GM12878 (cell line): ENCODE measurements at regions not wholly inside any gene's neighbourhood (a gene's known extent, or its start where the extent isn't known, plus 50 kb on each side); places are given as distances from the start of the nearest gene placed in this dataset.

Experiments used
- ATAC-seq: fragments of 200-7000 bp; cut with Tn5 transposase; 3 replicates; pipeline ENCODE4 v1.9.1; 2020; ENCODE audit warnings: mild to moderate bottlenecking, moderate library complexity
- BruUV-seq: library from RNA; stranded (reverse); fragments of 400-500 nt; replicated peaks from 2 replicates; lab custom pipeline; 2021; lab: Mats Ljungman, UMichigan
- CTCF ChIA-PET: fragments of 300-600 bp; sonication (Branson Sonifier 250); formaldehyde crosslinking; extraction: SDS; loops from one replicate; lab custom pipeline; 2021; ENCODE audit warnings: inconsistent platforms; lab: Yijun Ruan, JAX
- POLR2A ChIA-PET: fragments of 350-600 bp; formaldehyde crosslinking; extraction: SDS; loops from one replicate; lab custom pipeline; 2021; ENCODE audit warnings: inconsistent platforms; lab: Charles Lee
- RAD21 ChIA-PET: fragments of 300-600 bp; sonication (Branson Sonifier 250); formaldehyde crosslinking; loops from one replicate; lab custom pipeline; 2023; ENCODE audit warnings: antibody characterized with exemption; ENCODE audit not compliant: unreplicated experiment; lab: Charles Lee
- SMC1A ChIA-PET: fragments of 300-600 bp; sonication (Branson Sonifier 250); formaldehyde crosslinking; loops from one replicate; lab custom pipeline; 2023; ENCODE audit not compliant: unreplicated experiment, uncharacterized antibody; lab: Charles Lee
- DNase-seq: peaks from one replicate; pipeline ENCODE4 v3.0.0-alpha.2; 2011; ENCODE audit warnings: low read depth, low spot score
- FAIRE-seq: peaks from 3 replicates; lab custom pipeline; 2011; peaks lifted over from hg19 to GRCh38; lab: Jason Lieb, UNC
- H2AFZ ChIP-seq: 2 replicates; pipeline ENCODE4 v1.6.0; 2011; ENCODE audit warnings: low read depth, low read length, control low read depth; ENCODE audit not compliant: control insufficient read depth
- H3K27ac ChIP-seq: 2 replicates; pipeline ENCODE4 v1.5.1; 2011; ENCODE audit warnings: control low read depth; ENCODE audit not compliant: control insufficient read depth, insufficient read depth
- H3K27me3 ChIP-seq, 2 experiments: replicated peaks in 1 of 2; 2 replicates each; pipeline versions ENCODE4 v1.6.0 to v1.6.1; 2011; ENCODE audit warnings: low read length in 1 of 2; ENCODE audit not compliant: control insufficient read depth in 2 of 2, insufficient read depth in 2 of 2
- H3K36me3 ChIP-seq, 2 experiments: 2 replicates each; pipeline ENCODE4 v1.5.1; 2011; ENCODE audit warnings: low read length in 1 of 2; ENCODE audit not compliant: control insufficient read depth in 2 of 2, insufficient read depth in 2 of 2
- H3K4me1 ChIP-seq: 2 replicates; pipeline ENCODE4 v1.6.1; 2011; ENCODE audit warnings: mild to moderate bottlenecking, low read length, moderate library complexity, mixed read lengths; ENCODE audit not compliant: control insufficient read depth, insufficient read depth
- H3K4me2 ChIP-seq: 2 replicates; pipeline ENCODE4 v1.6.0; 2011; ENCODE audit warnings: control low read depth; ENCODE audit not compliant: control insufficient read depth, insufficient read depth
- H3K4me3 ChIP-seq: fragments of 200-600 bp; sonication (generic); 2 replicates; pipeline ENCODE4 v1.5.1; 2016
- H3K79me2 ChIP-seq: 2 replicates; pipeline ENCODE4 v1.6.0; 2011; ENCODE audit warnings: low read length; ENCODE audit not compliant: control insufficient read depth, insufficient read depth
- H3K9ac ChIP-seq: 2 replicates; pipeline ENCODE4 v1.8.0; 2011; ENCODE audit warnings: low read length, control low read depth, mixed read lengths; ENCODE audit not compliant: control insufficient read depth, insufficient read depth
- H3K9me3 ChIP-seq: replicated peaks from 3 replicates; pipeline ENCODE4 v1.5.1; 2011; ENCODE audit warnings: mild to moderate bottlenecking, low read length; ENCODE audit not compliant: control insufficient read depth, insufficient read depth
- H4K20me1 ChIP-seq: 2 replicates; pipeline ENCODE4 v1.6.0; 2011; ENCODE audit not compliant: control insufficient read depth, insufficient read depth
- BCLAF1 ChIP-seq: fragments of 450-650 bp; IDR thresholded peaks from 2 replicates; pipeline ENCODE4 v1.6.1; 2017; ENCODE audit warnings: antibody characterized with exemption, mild to moderate bottlenecking, moderate library complexity
- CEBPB ChIP-seq, 2 experiments: fragments of 150-350 bp in 1 of 2; IDR thresholded peaks; 2 replicates each; pipeline ENCODE4 v1.6.1; 2012 to 2014; ENCODE audit warnings: low read depth in 2 of 2, low read length in 2 of 2, borderline replicate concordance in 1 of 2, inconsistent platforms in 1 of 2
- HDAC6 ChIP-seq: fragments of 200-600 bp; sonication (generic); IDR thresholded peaks from one replicate; pipeline ENCODE4 v1.8.0; 2017; ENCODE audit warnings: antibody characterized with exemption; ENCODE audit not compliant: unreplicated experiment
- KDM1A ChIP-seq: fragments of 200-600 bp; sonication (generic); IDR thresholded peaks from 2 replicates; pipeline ENCODE4 v1.6.1; 2016; ENCODE audit warnings: borderline replicate concordance
- NFIC ChIP-seq: IDR thresholded peaks from 2 replicates; pipeline ENCODE4 v1.6.1; 2012; ENCODE audit warnings: low read depth, mild to moderate bottlenecking, inconsistent platforms, low read length, moderate library complexity
- POU2F2 ChIP-seq: IDR thresholded peaks from 3 replicates; pipeline ENCODE4 v1.6.1; 2011; ENCODE audit warnings: low read depth, mild to moderate bottlenecking, low read length, borderline replicate concordance
- ZSCAN29 ChIP-seq: fragments of 450-650 bp; IDR thresholded peaks from 2 replicates; pipeline ENCODE4 v1.6.1; 2017; ENCODE audit warnings: mild to moderate bottlenecking, moderate library complexity
- WGBS: methylation state at CpG from one replicate; pipeline ENCODE4 v1.1.6; 2016; ENCODE audit warnings: low lambda C conversion rate; ENCODE audit not compliant: insufficient replicate concordance, insufficient coverage; ENCODE audit errors: missing lambda C conversion rate; 5-methylcytosine and 5-hydroxymethylcytosine counted together
- in situ Hi-C: fragments of 300-500 bp; cut with MboI; formaldehyde crosslinking; loops from 9 replicates; pipeline ENCODE4 v1.14.3; 2018; ENCODE audit warnings: mixed read lengths
- intact Hi-C: fragments of 100-400 bp; cut with micrococcal nuclease; formaldehyde crosslinking; loops from one replicate; pipeline ENCODE4 v1.14.2; 2022; ENCODE audit not compliant: unreplicated experiment
- TF ChIP-seq, protein P1 (sequence below): fragments of 150-350 bp; IDR thresholded peaks from 2 replicates; pipeline ENCODE4 v1.6.1; 2014; ENCODE audit warnings: mild to moderate bottlenecking, low read depth, low read length
- TF ChIP-seq, protein P2 (sequence below): IDR thresholded peaks from 2 replicates; pipeline ENCODE4 v1.6.1; 2012; ENCODE audit warnings: low read depth, low read length, improper control_type of control experiment
- TF ChIP-seq, protein P3 (sequence below): IDR thresholded peaks from 2 replicates; pipeline ENCODE4 v1.6.1; 2012; ENCODE audit warnings: low read length, inconsistent platforms

GRCh38 chrX:39851745-39852455, 245.9 kb downstream of the BCOR start (continued):
- no peak for TF ChIP-seq BCLAF1
- TF ChIP-seq, protein P1, sequence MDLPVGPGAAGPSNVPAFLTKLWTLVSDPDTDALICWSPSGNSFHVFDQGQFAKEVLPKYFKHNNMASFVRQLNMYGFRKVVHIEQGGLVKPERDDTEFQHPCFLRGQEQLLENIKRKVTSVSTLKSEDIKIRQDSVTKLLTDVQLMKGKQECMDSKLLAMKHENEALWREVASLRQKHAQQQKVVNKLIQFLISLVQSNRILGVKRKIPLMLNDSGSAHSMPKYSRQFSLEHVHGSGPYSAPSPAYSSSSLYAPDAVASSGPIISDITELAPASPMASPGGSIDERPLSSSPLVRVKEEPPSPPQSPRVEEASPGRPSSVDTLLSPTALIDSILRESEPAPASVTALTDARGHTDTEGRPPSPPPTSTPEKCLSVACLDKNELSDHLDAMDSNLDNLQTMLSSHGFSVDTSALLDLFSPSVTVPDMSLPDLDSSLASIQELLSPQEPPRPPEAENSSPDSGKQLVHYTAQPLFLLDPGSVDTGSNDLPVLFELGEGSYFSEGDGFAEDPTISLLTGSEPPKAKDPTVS = no peak
- TF ChIP-seq KDM1A = no peak

- Histone ChIP-seq H4K20me1 (no peaks in the 10 kb centered on the region), H3K4me1 (peaks cover 40% of the 10 kb centered on the region), H3K79me2 (peaks cover 9% of the 10 kb centered on the region), H3K9me3 (no peaks in the 10 kb centered on the region; the same call in 2 of the 3 replicates), H3K27me3 (no peaks in the 10 kb centered on the region), H3K27ac (no peak overlapping the region), H2AFZ (no peak overlapping the region), H3K36me3 (no peaks in the 10 kb centered on the region), H3K9ac (no peak overlapping the region), H3K4me2 (no peak overlapping the region), H3K4me3 (no peak overlapping the region)
- RAD21 ChIA-PET = interaction anchor here (2.9 to 3.7 kb wide), 3 partner anchors 25 to 38 kb away, joined by 17 to 25 read pairs (median 22); no protein-coding TSS in a partner anchor
- CTCF ChIA-PET = interaction anchor here (1.0 to 4.2 kb wide), 3 partner anchors 22 to 590 kb away, joined by 3 to 33 read pairs (median 21); no protein-coding TSS in a partner anchor
- 95% methylated on average over 3 of the region's 3 CpGs for WGBS
- ATAC-seq (no peak), DNase-seq (no peak), FAIRE-seq (no peak)
- SMC1A ChIA-PET = interaction anchor here (3.9 to 6.6 kb wide), 3 partner anchors 24 to 40 kb away, joined by 17 to 51 read pairs (median 49); no protein-coding TSS in a partner anchor
- POLR2A ChIA-PET = interaction anchor here (0.6 kb wide), 1 partner anchor 287 kb away, joined by 3 read pairs; no protein-coding TSS in a partner anchor
- BruUV-seq = no TSS peak
- in situ Hi-C loops (no loop called here), intact Hi-C loops (loop anchor here (10.0 kb wide), 1 partner anchor 322 kb away; no protein-coding TSS in a partner anchor)
- TF ChIP-seq HDAC6 (no peak), ZSCAN29 (no peak), CEBPB (IDR thresholded peaks at IDR 0.05; ENCODE audit: borderline replicate concordance in 1 of 2, low read depth in 2 of 2, low read length in 2 of 2) (no peak), NFIC (no peak), POU2F2 (no peak)
- TF ChIP-seq, protein P2, sequence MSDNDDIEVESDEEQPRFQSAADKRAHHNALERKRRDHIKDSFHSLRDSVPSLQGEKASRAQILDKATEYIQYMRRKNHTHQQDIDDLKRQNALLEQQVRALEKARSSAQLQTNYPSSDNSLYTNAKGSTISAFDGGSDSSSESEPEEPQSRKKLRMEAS = no peak
- TF ChIP-seq, protein P3, sequence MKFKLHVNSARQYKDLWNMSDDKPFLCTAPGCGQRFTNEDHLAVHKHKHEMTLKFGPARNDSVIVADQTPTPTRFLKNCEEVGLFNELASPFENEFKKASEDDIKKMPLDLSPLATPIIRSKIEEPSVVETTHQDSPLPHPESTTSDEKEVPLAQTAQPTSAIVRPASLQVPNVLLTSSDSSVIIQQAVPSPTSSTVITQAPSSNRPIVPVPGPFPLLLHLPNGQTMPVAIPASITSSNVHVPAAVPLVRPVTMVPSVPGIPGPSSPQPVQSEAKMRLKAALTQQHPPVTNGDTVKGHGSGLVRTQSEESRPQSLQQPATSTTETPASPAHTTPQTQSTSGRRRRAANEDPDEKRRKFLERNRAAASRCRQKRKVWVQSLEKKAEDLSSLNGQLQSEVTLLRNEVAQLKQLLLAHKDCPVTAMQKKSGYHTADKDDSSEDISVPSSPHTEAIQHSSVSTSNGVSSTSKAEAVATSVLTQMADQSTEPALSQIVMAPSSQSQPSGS = no peak
Measured at GRCh38 chrX:39852491-39852890, 245.3 kb downstream of the BCOR start.
